Keratinocyte (primary cell): ENCODE measurements at regions not wholly inside any gene's neighbourhood (a gene's known extent, or its start where the extent isn't known, plus 50 kb on each side); places are given as distances from the start of the nearest gene placed in this dataset.

Experiments
- DNase-seq: peaks from one replicate; pipeline ENCODE4 v3.0.0-alpha.2; 2011; ENCODE audit warnings: low read depth, missing footprints, low spot score
- FAIRE-seq: peaks from 2 replicates; lab custom pipeline; 2011; peaks lifted over from hg19 to GRCh38; lab: Jason Lieb, UNC
- H2AFZ ChIP-seq: 2 replicates; pipeline ENCODE4 v1.6.0; 2012; ENCODE audit warnings: low read length, control low read depth, inconsistent platforms; ENCODE audit not compliant: control insufficient read depth
- H3K27ac ChIP-seq: 2 replicates; pipeline ENCODE4 v1.5.1; 2011; ENCODE audit warnings: low read length; ENCODE audit not compliant: control insufficient read depth, insufficient read depth
- H3K27me3 ChIP-seq: 3 replicates; pipeline ENCODE4 v1.6.0; 2011; ENCODE audit warnings: low read length; ENCODE audit not compliant: control insufficient read depth, insufficient read depth; ENCODE audit errors: extremely low read depth
- H3K36me3 ChIP-seq, 2 experiments: 2 replicates in 1 of 2; 3 replicates in 1 of 2; pipeline ENCODE4 v1.5.1; 2011; ENCODE audit warnings: low read length in 2 of 2, mild to moderate bottlenecking in 1 of 2; ENCODE audit not compliant: control insufficient read depth in 2 of 2, insufficient read depth in 2 of 2; ENCODE audit errors: extremely low read depth in 1 of 2
- H3K4me1 ChIP-seq: 3 replicates; pipeline ENCODE4 v1.5.1; 2011; ENCODE audit warnings: low read length; ENCODE audit not compliant: control insufficient read depth, insufficient read depth; ENCODE audit errors: extremely low read depth
- H3K4me2 ChIP-seq: 3 replicates; pipeline ENCODE4 v1.6.0; 2011; ENCODE audit warnings: low read depth, low read length; ENCODE audit not compliant: control insufficient read depth, insufficient read depth; ENCODE audit errors: extremely low read depth
- H3K4me3 ChIP-seq, 3 experiments: fragments of 200-600 bp in 1 of 3; sonication (generic) in 1 of 3; 2 replicates in 2 of 3; 3 replicates in 1 of 3; pipeline ENCODE4 v1.5.1; 2011 to 2016; ENCODE audit warnings: low read length in 3 of 3, mild to moderate bottlenecking in 3 of 3, control low read depth in 2 of 3, inconsistent platforms in 1 of 3, low read depth in 1 of 3, mixed read lengths in 1 of 3, mixed run types in 1 of 3, moderate library complexity in 1 of 3; ENCODE audit not compliant: control insufficient read depth in 2 of 3, insufficient read depth in 2 of 3; ENCODE audit errors: extremely low read depth in 1 of 3
- H3K79me2 ChIP-seq: 2 replicates; pipeline ENCODE4 v1.6.0; 2012; ENCODE audit warnings: low read length; ENCODE audit not compliant: control insufficient read depth, insufficient read depth
- H3K9ac ChIP-seq: 3 replicates; pipeline ENCODE4 v1.6.0; 2011; ENCODE audit warnings: low read length; ENCODE audit not compliant: control insufficient read depth, insufficient read depth; ENCODE audit errors: extremely low read depth
- H3K9me1 ChIP-seq: 3 replicates; pipeline ENCODE4 v1.6.0; 2011; ENCODE audit warnings: low read length; ENCODE audit not compliant: control insufficient read depth, insufficient read depth; ENCODE audit errors: extremely low read depth
- H3K9me3 ChIP-seq: 2 replicates; pipeline ENCODE4 v1.5.1; 2012; ENCODE audit warnings: low read depth, low read length; ENCODE audit not compliant: control insufficient read depth
- H4K20me1 ChIP-seq: 3 replicates; pipeline ENCODE4 v1.6.0; 2011; ENCODE audit warnings: low read length; ENCODE audit not compliant: control insufficient read depth, insufficient read depth; ENCODE audit errors: extremely low read depth
- CTCF ChIP-seq, 3 experiments: IDR thresholded peaks in 1 of 3; conservative IDR thresholded peaks in 1 of 3; optimal IDR thresholded peaks in 1 of 3; 2 replicates in 2 of 3; 3 replicates in 1 of 3; pipeline versions ENCODE3 to v1.5.1; 2011; ENCODE audit warnings: low read length in 3 of 3, mild to moderate bottlenecking in 3 of 3, moderate library complexity in 2 of 3, control low read depth in 1 of 3, inconsistent platforms in 1 of 3; ENCODE audit not compliant: insufficient read depth in 2 of 3; ENCODE audit errors: extremely low read depth in 1 of 3
- EZH2 ChIP-seq: IDR thresholded peaks from one replicate; pipeline ENCODE4 v1.6.1; 2012; ENCODE audit warnings: inconsistent platforms, mild to moderate bottlenecking, low read length, moderate library complexity
- dilution Hi-C: fragments of 300-500 bp; cut with MboI; formaldehyde crosslinking; loops from one replicate; pipeline ENCODE4 v1.7.0; 2020; ENCODE audit warnings: low sequenced_read_pairs; ENCODE audit not compliant: extremely low pct_ligation_motif_present

- Histone ChIP-seq H3K9me3 (no peaks in the 10 kb centered on the region), H3K4me2 (no peak overlapping the region), H3K27ac (peak overlapping the region; percentile 88), H3K79me2 (peaks cover 7% of the 10 kb centered on the region), H3K4me3 (no peak overlapping the region), H3K27me3 (no peaks in the 10 kb centered on the region), H3K36me3 (peaks cover 0 to 3% of the 10 kb centered on the region in 2 experiments), H3K9me1 (no peaks in the 10 kb centered on the region), H3K9ac (no peak overlapping the region), H3K4me1 (peaks cover 59% of the 10 kb centered on the region), H2AFZ (no peak overlapping the region), H4K20me1 (no peaks in the 10 kb centered on the region)
- dilution Hi-C loops: no loop called here
- DNase-seq: no peak
- FAIRE-seq: no peak
- no peak for TF ChIP-seq EZH2
- TF ChIP-seq CTCF (optimal IDR thresholded peaks at IDR 0.05 in 1 of 3, IDR thresholded peaks at IDR 0.05 in 1 of 3, conservative IDR thresholded peaks at IDR 0.05 in 1 of 3; ENCODE audit: extremely low read depth in 1 of 3, insufficient read depth in 2 of 3, low read length in 3 of 3): no peak
These were observed 168.6 kb upstream of the DMRT1 start for GRCh38 chr9:672851-673250.

DNA sequence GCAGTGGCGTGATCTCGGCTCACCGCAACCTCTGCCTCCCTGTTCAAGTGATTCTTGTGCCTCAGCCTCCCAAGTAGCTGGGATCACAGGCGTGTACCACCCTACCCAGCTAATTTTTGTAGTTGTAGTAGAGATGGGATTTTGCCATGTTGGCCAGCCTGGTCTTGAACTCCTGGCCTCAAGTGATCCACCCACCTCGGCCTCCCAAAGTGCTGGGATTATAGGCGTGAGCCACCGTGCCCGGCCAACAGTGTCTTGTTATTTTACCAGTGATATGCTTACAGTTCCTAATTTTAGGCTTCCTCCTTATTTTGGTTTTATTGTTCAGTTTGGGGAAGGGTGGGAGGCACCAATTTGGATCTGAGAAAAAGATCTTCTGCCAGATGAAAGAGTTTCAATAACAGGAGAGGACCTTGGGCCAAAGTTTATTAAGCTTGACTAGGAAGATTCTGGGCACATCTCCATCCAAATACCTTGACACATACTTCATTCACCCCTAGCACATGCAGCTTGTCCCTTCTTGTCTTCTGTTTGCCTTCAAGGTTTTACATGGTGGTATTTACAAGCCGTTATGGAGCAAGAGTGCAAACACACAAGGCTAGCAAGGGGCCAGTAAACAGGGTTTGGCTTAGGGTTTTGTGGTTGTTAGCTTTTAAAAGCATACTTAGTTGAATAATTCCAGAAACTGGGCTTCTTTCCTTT, 168.1 kb upstream of the DMRT1 start:
- TF ChIP-seq CTCF (optimal IDR thresholded peaks at IDR 0.05 in 1 of 3, IDR thresholded peaks at IDR 0.05 in 1 of 3, conservative IDR thresholded peaks at IDR 0.05 in 1 of 3; ENCODE audit: extremely low read depth in 1 of 3, insufficient read depth in 2 of 3, low read length in 3 of 3) (no peak), EZH2 (no peak)
- H3K9me3 ChIP-seq: no peaks in the 10 kb centered on the region
- peak overlapping the region; percentile 88 for H3K27ac ChIP-seq
- no peak overlapping the region for H2AFZ ChIP-seq
- H3K4me2 ChIP-seq: peak overlapping the region; percentile 68
- H3K9ac ChIP-seq: peak overlapping the region; percentile 49
- DNase-seq: no peak
- H3K36me3 ChIP-seq: peaks cover 0 to 3% of the 10 kb centered on the region in 2 experiments
- peak; percentile 97 for FAIRE-seq
- dilution Hi-C loops: no loop called here
- no peaks in the 10 kb centered on the region for H3K9me1 ChIP-seq
- H4K20me1 ChIP-seq: no peaks in the 10 kb centered on the region
- peaks cover 64% of the 10 kb centered on the region for H3K4me1 ChIP-seq
- peaks cover 7% of the 10 kb centered on the region for H3K79me2 ChIP-seq
- H3K4me3 ChIP-seq: no peak overlapping the region
- H3K27me3 ChIP-seq: no peaks in the 10 kb centered on the region
